ENCODE measurements at regions not wholly inside any gene's neighbourhood (a gene's known extent, or its start where the extent isn't known, plus 50 kb on each side); places are given as distances from the start of the nearest gene placed in this dataset.

- BruUV-seq (replicated peaks) = no TSS peak
- H3K4me1 Mint-ChIP-seq (ENCODE audit: low read depth, unreplicated experiment) = no peaks in the 10 kb centered on the region
- TF ChIP-seq, protein P1, sequence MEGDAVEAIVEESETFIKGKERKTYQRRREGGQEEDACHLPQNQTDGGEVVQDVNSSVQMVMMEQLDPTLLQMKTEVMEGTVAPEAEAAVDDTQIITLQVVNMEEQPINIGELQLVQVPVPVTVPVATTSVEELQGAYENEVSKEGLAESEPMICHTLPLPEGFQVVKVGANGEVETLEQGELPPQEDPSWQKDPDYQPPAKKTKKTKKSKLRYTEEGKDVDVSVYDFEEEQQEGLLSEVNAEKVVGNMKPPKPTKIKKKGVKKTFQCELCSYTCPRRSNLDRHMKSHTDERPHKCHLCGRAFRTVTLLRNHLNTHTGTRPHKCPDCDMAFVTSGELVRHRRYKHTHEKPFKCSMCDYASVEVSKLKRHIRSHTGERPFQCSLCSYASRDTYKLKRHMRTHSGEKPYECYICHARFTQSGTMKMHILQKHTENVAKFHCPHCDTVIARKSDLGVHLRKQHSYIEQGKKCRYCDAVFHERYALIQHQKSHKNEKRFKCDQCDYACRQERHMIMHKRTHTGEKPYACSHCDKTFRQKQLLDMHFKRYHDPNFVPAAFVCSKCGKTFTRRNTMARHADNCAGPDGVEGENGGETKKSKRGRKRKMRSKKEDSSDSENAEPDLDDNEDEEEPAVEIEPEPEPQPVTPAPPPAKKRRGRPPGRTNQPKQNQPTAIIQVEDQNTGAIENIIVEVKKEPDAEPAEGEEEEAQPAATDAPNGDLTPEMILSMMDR (IDR thresholded peaks at IDR 0.05; ENCODE audit: unreplicated experiment) = no peak
- intact Hi-C loops (cut with micrococcal nuclease; ENCODE audit: unreplicated experiment) = no loop called here
- H3K9me3 Mint-ChIP-seq (ENCODE audit: low read depth, unreplicated experiment) = peaks cover 7% of the 10 kb centered on the region
- H3K27me3 Mint-ChIP-seq (ENCODE audit: unreplicated experiment) = no peaks in the 10 kb centered on the region
- H3K36me3 Mint-ChIP-seq (ENCODE audit: insufficient read depth, unreplicated experiment) = no peaks in the 10 kb centered on the region
- no peak for DNase-seq
- CTCF ChIA-PET = no interaction called here
- H3K27ac Mint-ChIP-seq (ENCODE audit: unreplicated experiment) = no peak overlapping the region
- H3K4me3 Mint-ChIP-seq (ENCODE audit: low read depth, unreplicated experiment) = no peak overlapping the region
These were observed 813.7 kb downstream of the DTWD2 start for GRCh38 chr5:118174671-118175070.

- Mint-ChIP-seq H3K27ac (ENCODE audit: unreplicated experiment) (no peak overlapping the region), H3K27me3 (ENCODE audit: unreplicated experiment) (no peaks in the 10 kb centered on the region), H3K4me3 (ENCODE audit: low read depth, unreplicated experiment) (no peak overlapping the region), H3K4me1 (ENCODE audit: low read depth, unreplicated experiment) (no peaks in the 10 kb centered on the region), H3K36me3 (ENCODE audit: insufficient read depth, unreplicated experiment) (no peaks in the 10 kb centered on the region), H3K9me3 (ENCODE audit: low read depth, unreplicated experiment) (peaks cover 4% of the 10 kb centered on the region)
- BruUV-seq (replicated peaks) = no TSS peak
- DNase-seq = no peak
- intact Hi-C loops (cut with micrococcal nuclease; ENCODE audit: unreplicated experiment) = no loop called here
- TF ChIP-seq, protein P1 (IDR thresholded peaks at IDR 0.05; ENCODE audit: unreplicated experiment) = no peak
- CTCF ChIA-PET = no interaction called here
These were observed 815.0 kb downstream of the DTWD2 start for GRCh38 chr5:118173340-118173739.

- CTCF ChIA-PET = no interaction called here
- H3K27me3 Mint-ChIP-seq (ENCODE audit: unreplicated experiment) = no peaks in the 10 kb centered on the region
- peaks cover 15% of the 10 kb centered on the region for H3K9me3 Mint-ChIP-seq (ENCODE audit: low read depth, unreplicated experiment)
- no peak for DNase-seq
- H3K4me3 Mint-ChIP-seq (ENCODE audit: low read depth, unreplicated experiment) = no peak overlapping the region
- H3K4me1 Mint-ChIP-seq (ENCODE audit: low read depth, unreplicated experiment) = no peaks in the 10 kb centered on the region
- TF ChIP-seq, protein P1 (IDR thresholded peaks at IDR 0.05; ENCODE audit: unreplicated experiment) = no peak
- H3K36me3 Mint-ChIP-seq (ENCODE audit: insufficient read depth, unreplicated experiment) = no peaks in the 10 kb centered on the region
- intact Hi-C loops (cut with micrococcal nuclease; ENCODE audit: unreplicated experiment) = no loop called here
- no peak overlapping the region for H3K27ac Mint-ChIP-seq (ENCODE audit: unreplicated experiment)
- no TSS peak for BruUV-seq (replicated peaks)
These were observed 822.7 kb downstream of the DTWD2 start for GRCh38 chr5:118165619-118166018.

- H3K36me3 Mint-ChIP-seq (ENCODE audit: insufficient read depth, unreplicated experiment) = no peaks in the 10 kb centered on the region
- DNase-seq = no peak
- H3K27me3 Mint-ChIP-seq (ENCODE audit: unreplicated experiment) = no peaks in the 10 kb centered on the region
- BruUV-seq (replicated peaks) = no TSS peak
- TF ChIP-seq, protein P1 (IDR thresholded peaks at IDR 0.05; ENCODE audit: unreplicated experiment) = no peak
- no peak overlapping the region for H3K27ac Mint-ChIP-seq (ENCODE audit: unreplicated experiment)
- CTCF ChIA-PET = no interaction called here
- no peak overlapping the region for H3K4me3 Mint-ChIP-seq (ENCODE audit: low read depth, unreplicated experiment)
- intact Hi-C loops (cut with micrococcal nuclease; ENCODE audit: unreplicated experiment) = no loop called here
- peaks cover 20% of the 10 kb centered on the region for H3K9me3 Mint-ChIP-seq (ENCODE audit: low read depth, unreplicated experiment)
- H3K4me1 Mint-ChIP-seq (ENCODE audit: low read depth, unreplicated experiment) = no peaks in the 10 kb centered on the region
These were observed 832.2 kb downstream of the DTWD2 start for GRCh38 chr5:118156181-118156580.

DNA sequence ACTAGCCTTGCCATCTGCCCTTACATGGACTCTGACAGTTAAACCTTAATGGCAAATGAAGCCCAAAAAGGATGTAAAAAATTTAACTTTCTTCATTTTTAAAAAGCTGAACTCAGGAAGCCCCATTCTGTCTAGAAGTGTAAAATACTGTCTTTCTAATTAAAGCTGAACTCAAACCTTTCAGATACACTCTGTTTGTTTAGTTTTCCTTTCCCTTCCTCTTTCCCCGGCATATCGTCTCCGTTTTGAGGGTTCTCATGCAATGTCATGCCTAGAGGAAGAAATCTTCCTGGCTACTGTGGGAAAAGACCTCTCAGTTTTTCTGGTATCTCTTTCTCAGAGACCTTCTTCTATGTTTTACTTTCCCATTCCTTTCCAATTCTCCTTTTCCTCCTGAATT, 841.5 kb downstream of the DTWD2 start:
- H3K27ac Mint-ChIP-seq (ENCODE audit: unreplicated experiment) = no peak overlapping the region
- no TSS peak for BruUV-seq (replicated peaks)
- H3K9me3 Mint-ChIP-seq (ENCODE audit: low read depth, unreplicated experiment) = peaks cover 12% of the 10 kb centered on the region
- no peaks in the 10 kb centered on the region for H3K36me3 Mint-ChIP-seq (ENCODE audit: insufficient read depth, unreplicated experiment)
- no peaks in the 10 kb centered on the region for H3K27me3 Mint-ChIP-seq (ENCODE audit: unreplicated experiment)
- intact Hi-C loops (cut with micrococcal nuclease; ENCODE audit: unreplicated experiment) = no loop called here
- H3K4me1 Mint-ChIP-seq (ENCODE audit: low read depth, unreplicated experiment) = no peaks in the 10 kb centered on the region
- H3K4me3 Mint-ChIP-seq (ENCODE audit: low read depth, unreplicated experiment) = no peak overlapping the region
- TF ChIP-seq, protein P1 (IDR thresholded peaks at IDR 0.05; ENCODE audit: unreplicated experiment) = no peak
- CTCF ChIA-PET = no interaction called here
- DNase-seq = no peak
